A673 (cell line): ENCODE measurements at regions not wholly inside any gene's neighbourhood (a gene's known extent, or its start where the extent isn't known, plus 50 kb on each side); places are given as distances from the start of the nearest gene placed in this dataset.

Experiments
- CTCF ChIP-seq: fragments of 300-800, 200-600 bp; sonication (generic); conservative IDR thresholded peaks from 2 replicates; pipeline ENCODE4 v1.5.1; 2017; ENCODE audit warnings: low read depth, mild to moderate bottlenecking, antibody characterized with exemption, low read length, moderate library complexity, mixed read lengths
- EZH2 ChIP-seq: fragments of 200-600 bp; sonication (generic); IDR thresholded peaks from 2 replicates; pipeline ENCODE4 v1.6.1; 2017; ENCODE audit warnings: borderline replicate concordance, low read depth, mild to moderate bottlenecking, mixed read lengths, antibody characterized with exemption, low read length; ENCODE audit not compliant: poor library complexity, severe bottlenecking

- no peak for TF ChIP-seq CTCF
- no peak for TF ChIP-seq EZH2
These were observed 96.3 kb upstream of the NEBL start for GRCh38 chr10:20993389-20993788.
